NCI-H146 treated with DMSO at 0.1 percent for 48 hours (cell line): ENCODE measurements at regions not wholly inside any gene's neighbourhood (a gene's known extent, or its start where the extent isn't known, plus 50 kb on each side); places are given as distances from the start of the nearest gene placed in this dataset.

Experiments
- DNase-seq: peaks from one replicate; lab custom pipeline; 2025; ENCODE audit not compliant: unreplicated experiment; lab: John Stamatoyannopoulos, UW

DNA sequence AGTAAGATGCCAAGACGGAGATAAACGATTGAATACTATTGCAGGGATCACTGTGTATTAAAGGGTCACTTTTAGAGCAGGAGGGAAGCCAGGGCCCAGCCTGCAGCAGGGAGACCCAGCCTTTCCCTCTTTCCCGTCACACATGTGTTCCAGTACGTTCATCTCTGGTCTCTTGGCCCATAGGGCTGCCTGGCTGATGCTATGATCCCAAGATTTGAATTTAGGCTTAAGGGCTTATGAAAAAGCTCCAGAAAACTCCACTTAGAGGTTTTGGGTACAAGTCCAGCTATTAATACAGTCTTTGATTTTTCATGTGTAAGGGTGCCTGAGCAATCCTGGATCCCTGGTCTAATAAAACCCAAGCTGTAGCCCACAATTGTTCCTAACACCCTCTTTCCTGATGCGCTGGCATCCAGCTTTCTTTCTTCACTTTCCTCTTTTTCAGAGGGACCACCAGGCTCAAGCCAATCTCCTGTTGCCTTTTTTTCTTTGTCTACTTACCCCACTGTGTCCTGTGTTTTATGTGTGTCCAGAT is 359.6 kb upstream of the USP24 start:
- DNase-seq, result no peak

DNA sequence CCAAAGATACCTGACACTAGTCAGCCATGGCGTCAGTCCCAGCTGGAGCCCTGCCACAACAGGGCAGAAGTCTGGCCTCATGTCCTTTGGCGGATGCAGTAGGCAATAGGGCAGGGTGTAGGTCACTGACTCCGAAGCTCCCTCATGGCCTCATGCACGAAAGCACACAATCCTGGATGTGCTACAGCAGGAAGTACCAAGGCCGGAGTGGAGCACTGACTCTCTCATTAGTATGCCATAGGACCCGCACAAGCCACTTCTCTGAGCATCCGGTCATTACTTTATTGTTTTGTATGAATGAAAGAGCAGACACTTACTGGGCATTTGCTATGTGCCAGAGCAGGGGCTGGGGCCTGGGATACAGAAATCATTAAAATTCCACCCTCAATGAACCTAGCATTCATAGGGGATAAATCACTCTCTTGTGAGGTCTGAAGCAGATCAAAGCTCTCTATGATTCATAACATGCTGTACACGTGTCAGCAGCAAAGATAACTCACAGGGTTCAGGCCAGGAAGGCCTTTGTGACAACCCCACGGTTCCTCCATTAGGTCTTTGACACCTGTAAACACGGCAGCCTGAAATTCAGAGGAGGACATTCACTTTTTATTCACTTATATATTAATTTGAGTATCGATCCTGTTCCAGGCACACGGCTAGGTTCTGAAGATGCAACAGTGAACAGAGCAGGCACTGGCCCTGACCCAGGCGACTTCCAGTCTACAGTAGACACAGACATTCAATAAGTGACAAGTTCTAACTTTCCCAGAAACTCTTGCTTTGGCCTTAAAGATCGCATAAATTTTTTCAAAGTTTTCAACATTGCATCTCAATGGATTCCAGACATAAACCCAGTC is 357.9 kb upstream of the USP24 start:
- DNase-seq, result no peak

DNA sequence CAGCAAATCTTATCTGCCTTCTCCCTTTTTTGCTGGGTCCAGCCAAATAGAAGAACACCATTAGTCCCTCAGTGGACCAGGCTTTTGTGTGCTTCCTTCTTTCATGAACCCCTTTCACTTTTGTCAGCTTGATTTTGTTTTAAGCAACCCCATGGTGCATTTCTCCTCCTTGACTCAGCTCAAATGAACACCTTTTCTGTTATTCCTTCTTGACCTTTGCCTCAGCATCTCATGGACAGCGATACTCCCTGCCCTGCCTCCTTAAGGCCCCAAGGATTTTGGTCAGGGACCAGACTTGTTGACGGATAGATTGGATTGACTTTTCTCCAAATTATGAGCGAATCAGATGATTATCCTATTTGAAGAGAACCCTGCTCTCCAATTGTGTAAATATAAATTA is 356.6 kb upstream of the USP24 start:
- no peak for DNase-seq

DNA sequence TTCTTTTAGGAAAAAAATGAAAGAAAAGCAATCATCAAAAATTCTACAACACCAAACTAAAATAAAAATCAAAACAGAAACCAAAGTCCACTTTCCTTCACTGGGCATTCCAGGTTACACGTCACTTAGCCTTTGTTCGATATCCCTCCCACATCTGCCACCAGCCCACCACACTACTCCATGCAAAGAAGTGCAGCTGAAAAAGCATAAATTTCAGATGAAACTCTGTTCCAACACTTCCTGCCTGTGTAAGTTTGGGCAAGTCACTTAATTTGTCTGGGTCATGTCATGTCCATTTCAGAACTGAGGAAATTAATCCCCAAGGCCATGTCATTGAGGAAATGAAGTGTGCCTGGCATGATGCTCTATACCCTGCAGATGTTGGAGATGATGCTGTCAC is 354.3 kb upstream of the USP24 start:
- no peak for DNase-seq

DNA sequence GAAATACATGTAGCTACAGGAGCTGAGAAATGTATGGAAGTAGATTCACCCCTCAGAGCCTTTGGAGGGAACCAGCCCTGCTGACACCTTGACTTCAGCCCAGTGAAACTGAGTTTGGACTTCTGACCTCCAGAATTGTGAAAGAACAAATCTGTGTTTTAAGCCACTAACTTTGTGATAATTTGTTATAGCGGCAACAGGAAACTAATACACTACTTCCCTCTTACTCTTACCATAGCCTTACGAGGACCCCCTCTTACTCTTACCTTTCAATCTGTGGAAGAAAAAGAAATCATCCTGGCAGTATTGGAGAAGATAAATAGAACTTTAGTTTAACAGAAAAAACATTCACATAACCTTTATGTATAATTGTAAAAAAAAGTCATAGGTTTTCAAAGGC is 353.6 kb upstream of the USP24 start:
- no peak for DNase-seq

DNA sequence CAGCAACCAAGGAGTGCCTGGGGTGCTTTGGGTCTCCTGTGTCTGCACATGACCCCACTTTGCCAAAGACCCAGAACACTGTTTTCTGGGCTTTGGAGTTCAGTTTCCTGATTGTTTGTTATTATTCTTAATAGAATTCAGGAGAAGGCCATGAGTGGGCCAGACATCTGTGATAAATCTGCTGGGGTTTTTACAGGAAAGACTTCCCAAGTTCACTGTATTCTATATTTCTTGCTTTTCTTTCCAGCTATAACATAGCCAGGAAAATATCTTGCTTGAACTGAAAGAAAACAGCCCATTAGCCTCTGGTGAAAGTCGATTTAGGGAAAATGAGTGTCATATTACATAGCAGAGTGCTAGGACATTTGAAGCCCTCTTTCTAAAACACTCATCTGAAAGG is 345.1 kb upstream of the USP24 start:
- no peak for DNase-seq

DNA sequence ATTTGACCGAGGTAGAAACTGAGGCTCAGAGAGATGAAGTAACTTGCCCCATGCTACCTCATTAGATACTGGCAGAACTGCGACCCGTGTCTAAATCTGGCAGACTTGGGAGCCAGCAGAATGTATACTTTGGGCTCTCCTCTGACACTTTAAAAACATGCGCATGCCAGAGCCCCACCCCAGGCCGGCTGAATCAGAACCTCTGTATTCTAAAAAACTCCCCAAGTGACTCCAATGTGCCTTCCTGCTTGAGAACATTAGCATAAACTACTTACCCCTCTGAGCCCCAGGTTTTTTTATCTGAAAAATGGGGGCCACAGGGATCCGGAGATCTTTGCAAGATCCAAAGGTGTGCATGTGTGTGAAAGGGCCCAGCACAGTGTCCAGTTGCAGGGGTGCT is 344.7 kb upstream of the USP24 start:
- no peak for DNase-seq

DNA sequence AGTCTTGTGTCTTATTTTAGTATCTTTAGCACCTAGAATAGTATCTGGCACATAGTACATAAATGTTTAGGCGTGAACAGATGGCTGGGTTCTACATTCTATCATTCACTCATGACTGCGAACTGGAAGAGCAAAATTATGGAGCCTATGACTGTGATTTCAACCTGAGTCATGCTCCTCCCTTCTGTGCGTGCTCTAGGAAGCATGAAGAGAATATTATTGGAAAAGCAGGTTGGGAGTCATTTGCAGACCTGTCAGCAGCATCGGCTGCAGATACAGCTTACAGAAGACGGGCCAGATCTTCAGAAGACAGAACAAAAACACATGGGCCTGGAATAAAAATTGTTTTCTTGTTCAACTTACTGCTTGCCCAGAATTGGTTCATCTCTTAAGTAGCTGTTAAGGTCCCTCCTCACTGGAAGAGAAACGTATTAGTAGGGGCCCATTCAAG is 344.0 kb upstream of the USP24 start:
- no peak for DNase-seq

DNA sequence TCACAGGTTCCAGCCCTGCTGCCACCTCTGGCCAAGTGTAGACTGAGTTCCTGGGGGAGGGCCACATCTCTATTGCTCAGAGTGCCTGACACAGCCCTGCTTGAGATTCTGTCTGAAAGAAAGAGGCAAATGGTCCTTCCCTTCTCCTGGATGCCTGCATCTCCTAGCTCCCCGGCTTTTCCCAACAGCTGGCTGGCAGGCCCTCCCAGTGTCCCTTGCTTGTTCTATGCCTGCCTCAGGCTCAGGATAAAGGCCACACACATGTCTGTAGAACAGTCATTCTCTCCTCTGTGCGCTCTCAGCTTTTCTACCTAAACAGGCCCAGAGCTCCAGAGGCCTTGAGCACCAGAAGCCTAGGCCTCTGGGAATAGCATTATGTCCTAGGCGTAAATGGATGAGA is 343.4 kb upstream of the USP24 start:
- no peak for DNase-seq

DNA sequence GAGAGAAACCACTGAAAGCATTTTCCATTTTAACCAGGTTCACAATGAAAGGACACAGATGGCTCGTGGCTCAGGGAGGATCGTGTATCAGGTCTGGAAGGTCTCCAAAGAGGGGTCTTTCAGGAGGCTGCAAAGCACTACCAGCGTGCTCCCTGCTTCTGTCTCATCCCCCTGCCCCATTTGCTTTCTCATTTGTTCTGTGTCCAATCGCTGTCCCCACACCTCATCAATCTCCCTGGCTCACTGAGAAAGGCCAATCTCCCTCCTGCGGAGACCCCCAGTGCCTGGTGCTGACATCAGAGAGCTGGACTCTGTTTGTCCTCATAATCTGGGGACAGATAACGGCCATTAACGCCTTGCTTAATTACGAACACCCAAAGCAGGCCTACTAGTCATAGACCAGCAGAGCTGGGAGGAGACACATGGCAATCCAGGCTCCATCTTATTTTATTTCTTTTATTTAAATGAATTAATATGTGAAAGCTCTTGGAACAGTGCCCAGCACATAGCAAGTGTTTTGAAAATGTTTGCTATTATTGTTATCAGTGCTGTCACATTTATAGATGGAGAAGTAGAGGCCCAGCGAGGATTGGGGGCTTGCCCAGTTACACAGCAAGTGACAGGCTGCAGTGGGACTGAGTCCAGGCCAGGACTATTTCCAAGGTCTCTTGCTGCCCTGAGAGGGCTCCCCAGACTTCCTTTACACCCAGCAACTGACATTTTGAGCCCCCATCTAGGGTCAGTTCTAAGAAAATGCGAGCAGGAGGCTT is 341.0 kb upstream of the USP24 start:
- no peak for DNase-seq

DNA sequence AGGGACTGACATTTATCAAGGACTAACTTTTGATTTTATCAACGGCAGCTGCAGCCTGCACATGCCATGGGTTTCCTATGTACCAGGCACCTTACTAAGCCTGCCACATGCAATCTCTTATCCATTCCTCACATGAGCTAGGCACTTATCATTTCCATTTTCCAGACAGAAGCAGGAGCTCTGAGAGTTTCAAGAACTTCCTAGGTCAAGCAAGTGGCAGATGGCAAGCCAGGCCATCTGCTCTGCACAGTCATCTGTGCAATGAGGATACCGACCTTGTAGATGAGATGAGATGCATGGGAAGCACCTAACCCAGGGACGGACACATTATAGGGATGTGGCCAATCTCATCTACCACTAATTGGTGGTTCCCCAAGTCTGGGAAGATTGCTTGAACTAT is 339.4 kb upstream of the USP24 start:
- DNase-seq, result no peak

DNA sequence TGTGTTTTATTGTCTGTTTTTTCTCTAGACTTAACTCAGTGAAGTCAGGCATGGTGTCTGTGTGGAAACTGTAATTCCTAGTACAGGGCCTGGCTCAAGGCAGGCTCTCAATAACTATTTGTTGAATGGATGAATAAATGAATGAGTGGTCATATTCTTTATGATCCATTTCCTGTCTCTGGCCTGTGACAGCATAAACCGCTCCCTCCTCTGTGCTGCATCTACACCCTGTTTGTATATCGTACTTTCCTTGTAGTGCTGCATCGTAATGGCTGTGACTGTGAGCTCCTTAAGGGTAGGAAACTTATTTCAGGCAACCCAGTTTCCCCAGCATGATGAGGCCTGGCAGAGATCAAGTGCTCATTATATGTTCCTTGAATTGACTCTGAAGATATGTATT is 337.5 kb upstream of the USP24 start:
- DNase-seq, result no peak

DNA sequence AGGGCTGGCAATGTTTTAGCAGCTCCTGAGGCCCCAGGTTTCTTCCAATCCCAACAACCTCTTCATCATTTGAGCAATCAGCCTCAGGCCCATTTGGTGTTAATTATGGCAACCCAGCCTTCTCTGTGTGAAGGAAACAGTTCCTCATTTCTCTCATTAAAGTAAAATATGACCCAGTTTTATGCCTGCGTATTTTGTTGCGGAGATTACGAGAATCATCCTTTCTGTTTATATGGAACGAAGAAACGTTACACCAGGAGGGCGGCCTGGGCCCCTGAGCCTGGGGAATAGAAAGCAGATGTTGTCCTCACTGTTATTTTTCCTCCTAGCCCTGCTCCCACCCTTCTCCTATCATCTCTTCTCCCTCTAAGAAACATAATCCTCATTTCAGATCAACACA is 332.2 kb upstream of the USP24 start:
- DNase-seq, result no peak

DNA sequence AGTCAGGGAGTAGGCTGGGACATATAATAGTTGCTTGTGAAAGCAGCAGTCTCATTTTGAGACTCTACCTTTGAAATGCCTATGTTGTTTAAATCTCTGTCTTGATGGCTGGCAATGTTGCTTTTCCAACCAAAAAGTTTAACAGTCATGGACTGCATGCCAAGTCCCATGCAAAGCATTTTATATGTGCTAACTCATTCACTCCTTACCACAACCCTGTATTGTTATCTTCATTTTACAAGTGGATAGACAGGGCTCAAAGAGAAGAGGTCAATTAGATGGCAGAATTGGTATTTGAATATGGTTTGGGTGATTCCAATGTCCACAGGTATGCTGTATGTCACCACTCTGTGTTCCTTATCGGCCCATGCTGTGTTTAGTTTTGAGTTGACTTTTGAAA is 331.4 kb upstream of the USP24 start:
- DNase-seq, result no peak

DNA sequence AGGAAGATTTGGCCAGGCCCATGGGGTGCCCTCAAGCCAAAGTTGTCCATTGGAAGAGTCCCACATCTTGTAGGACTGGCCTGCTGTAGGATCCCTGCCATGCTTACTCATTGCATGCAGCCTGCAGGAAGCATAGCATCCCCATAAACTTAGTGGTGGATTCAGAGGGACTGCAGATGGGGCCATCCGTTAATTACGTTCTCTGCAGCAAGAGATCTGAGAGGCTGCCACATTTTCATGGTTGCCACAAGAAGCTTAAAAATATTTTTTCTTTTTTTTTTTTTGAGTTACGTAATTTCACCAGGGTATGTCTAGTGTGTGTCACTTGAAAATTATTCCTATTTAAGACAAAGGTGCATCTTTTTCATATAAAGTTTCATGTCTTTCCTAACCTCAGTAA is 329.7 kb upstream of the USP24 start:
- DNase-seq, result no peak

DNA sequence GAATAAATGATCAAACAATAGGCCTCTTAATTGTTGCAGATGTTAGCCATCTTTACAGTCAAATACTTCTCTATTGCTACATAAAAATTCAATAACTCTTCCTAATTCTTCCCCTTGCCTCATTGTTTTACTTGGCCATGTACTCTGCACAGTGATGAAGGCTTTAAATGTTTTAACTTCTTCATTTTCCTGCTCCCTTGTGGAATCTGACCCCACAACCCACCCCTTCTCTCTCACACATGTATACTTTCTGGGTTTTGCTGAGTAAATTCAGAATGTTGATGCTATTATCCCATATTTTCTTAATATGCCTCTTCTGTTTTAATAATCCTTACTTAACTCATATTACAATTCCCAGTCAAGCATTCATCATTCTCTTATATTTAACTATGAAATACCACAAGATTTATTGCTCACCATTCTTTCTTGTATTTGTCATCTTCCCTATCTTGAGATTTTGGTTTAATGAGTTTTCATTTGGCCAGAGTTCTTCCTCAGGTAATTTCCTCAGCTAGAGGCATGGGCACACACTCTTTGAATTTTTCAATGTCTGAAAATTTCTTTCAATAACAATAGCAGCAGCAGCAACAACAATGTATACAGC is 327.8 kb upstream of the USP24 start:
- no peak for DNase-seq

DNA sequence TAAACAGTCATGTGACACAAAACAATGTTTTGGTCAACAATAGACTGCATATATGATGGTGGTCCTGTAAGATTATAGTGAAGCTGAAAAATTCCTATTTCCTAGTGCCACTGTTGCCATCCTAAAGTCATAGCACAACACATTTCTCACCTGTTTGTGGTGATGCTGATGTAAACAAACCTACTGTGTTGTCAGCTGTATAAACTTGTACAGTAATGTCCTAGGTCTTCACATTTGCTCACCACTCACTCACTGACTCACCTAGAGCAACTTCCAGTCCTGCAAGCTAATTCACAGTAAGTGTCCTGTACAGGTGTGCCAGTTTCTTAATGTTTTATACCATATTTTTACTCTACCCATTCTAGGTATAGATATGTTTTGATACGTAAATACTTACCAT is 326.1 kb upstream of the USP24 start:
- no peak for DNase-seq

DNA sequence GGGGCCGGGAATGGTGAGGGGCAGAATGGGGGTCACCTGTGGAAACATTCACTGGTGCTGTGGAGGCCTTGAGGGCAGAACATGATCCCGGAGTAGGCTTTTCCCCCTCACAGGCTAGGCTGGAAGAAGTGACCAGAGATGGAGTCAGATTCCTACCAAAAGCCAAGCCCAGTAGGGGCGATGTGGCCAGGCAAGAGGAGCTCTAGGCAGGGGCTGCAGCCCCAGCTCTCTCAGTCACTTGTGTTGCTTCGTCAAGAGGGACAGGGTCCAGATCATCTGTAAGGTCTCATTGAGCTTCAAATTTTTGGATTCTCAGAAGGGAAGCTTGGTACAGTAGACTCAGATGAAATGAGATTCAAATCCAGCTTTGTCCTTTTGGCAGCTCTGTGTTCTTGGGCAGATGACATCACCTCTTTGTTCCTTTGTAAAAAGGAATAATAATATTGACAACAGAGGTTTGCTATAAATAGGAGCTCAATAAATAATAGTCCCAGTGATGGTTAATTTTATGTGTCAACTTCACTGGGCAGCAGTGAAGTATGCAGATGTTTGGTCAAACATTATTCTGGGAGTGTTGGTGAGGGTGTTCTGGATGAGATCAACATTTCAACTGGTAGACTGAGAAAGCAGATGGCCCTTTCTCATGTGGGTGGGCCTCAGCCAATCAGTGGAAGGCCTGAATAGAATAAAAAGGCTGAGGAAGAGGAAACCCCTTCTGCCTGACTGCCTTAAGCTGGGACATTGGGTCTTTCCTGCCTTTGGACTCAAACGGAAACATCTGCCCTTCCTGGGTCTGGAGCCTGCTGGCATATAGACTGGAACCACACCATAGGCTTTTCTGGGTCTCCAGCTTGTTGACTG is 324.7 kb upstream of the USP24 start:
- DNase-seq, result no peak

DNA sequence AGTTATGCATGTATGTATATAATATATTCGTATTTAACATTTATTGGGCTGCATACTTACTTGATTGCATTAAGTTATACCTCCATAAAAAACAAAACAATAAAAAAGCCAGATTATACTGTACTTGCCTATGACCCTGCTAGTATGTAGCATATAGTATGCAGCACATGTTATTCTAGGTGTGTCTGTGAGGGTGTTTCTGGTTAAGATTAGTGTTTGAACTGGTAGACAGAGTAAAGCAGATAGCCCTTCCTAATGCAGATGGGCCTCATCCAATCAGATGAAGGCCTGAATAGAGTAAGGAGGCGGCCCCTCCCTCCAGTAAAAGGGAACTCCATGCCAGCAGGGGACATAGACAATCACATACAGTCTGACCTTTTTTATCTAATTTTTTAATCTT is 323.3 kb upstream of the USP24 start:
- DNase-seq, result no peak

DNA sequence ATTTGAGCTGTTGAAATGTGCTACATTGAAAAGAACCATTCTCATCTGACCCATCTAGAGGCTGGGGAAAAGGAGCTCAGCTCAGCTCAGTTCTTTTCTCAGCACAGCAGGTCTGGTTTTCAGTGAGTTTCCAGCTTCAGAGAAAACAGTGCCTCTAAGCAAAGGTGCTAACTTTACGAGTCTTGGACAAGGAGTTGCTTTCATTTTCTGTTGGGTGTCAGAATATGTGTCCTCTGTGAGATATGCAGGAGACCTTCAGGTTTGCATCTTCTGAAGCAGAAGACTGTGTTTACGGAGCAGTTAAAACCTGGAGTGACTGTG is 321.3 kb upstream of the USP24 start:
- no peak for DNase-seq
